ENCODE measurements at regions not wholly inside any gene's neighbourhood (a gene's known extent, or its start where the extent isn't known, plus 50 kb on each side); places are given as distances from the start of the nearest gene placed in this dataset.

DNA sequence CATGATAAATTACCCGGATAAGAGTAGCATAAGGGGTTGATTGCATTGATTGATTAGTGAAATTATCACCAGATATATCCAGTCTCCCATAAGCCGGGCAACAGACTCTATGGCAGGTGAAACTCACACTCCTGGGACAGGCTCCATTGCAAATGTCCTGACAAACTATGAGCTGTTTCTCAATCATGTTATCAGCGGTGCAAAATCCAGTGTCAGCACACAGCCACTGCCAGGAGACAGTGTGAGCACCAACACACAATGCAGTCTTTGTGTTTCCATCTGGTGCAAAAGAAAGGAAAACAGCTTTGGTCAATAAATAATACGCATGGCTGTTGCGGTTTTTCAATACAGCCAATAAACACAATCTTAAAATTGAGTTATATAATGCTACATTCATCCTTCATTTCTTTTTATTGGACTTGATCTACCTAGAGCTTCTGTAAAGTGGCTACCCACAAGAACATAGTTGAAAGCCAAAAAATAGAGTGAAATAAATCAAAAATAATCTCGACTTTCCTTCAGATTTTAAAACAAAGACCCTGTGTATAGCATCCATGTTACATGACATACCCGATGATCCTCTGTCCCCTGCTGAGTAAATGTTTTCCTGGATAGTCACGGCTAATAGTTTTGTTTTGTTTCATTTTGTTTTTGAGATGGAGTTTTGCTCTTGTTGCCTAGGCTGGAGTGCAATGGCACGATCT lies 64.3 kb upstream of the AFDN start:
- H3K36me3 ChIP-seq (ENCODE audit: insufficient read depth, low read length), result no peaks in the 10 kb centered on the region
- no peak overlapping the region for H3K27ac ChIP-seq (ENCODE audit: low read depth, low read length)
- H3K9ac ChIP-seq (ENCODE audit: low read depth, low read length), result no peak overlapping the region
- no peaks in the 10 kb centered on the region for H3K9me3 ChIP-seq (ENCODE audit: insufficient read depth, low read depth, low read length)
- H3K27me3 ChIP-seq (ENCODE audit: insufficient read depth, low read length), result peaks cover 2% of the 10 kb centered on the region; the same call in 1 of the 2 replicates
- no peaks in the 10 kb centered on the region for H3K4me1 ChIP-seq (ENCODE audit: insufficient read depth, low read length)
- 95% methylated on average over 7 of the region's 9 CpGs for WGBS
- no peak overlapping the region for H3K4me3 ChIP-seq (ENCODE audit: low read length)

DNA sequence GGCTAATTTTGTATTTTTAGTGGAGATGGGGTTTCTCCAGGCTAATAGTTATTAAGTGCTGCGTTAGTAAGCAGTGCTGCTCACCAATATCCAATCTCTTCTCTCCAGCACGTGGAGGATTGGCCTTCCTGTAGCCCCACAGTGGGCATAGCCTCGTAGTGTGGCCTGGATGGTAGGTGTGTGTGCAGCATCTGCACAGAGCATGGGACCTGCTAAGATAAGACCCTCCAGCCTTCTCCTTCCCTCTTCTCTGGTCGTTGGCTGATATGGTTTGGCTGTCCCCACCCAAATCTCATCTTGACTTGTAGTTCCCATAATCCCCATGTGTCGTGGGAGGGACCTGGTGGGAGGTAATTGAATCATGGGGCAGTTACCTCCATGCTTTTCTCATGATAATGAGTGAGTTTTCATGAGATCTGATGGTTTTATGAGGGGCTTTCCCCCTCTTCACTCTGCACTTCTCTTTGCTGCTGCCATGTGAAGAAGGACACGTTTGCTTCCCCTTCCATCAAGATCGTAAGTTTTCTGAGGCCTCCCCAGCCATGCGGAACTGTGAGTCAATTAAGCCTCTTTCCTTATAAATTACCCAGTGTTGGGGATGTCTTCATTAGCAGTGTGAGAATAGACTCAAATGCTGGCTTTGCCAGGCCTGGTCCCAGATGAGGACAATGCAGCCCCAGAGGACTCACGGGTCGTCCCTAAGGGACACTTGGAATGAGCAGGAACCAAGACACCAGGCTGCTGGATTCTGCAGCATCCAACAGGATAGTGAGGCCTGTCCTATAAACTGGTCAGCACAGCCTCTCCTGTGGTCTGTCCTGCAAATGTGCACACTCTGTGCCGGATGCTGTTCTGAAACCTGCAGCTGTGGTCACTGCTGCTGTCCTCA lies 63.4 kb upstream of the AFDN start:
- Histone ChIP-seq H3K36me3 (ENCODE audit: insufficient read depth, low read length) (no peaks in the 10 kb centered on the region), H3K27me3 (ENCODE audit: insufficient read depth, low read length) (peaks cover 2% of the 10 kb centered on the region; the same call in 1 of the 2 replicates), H3K9me3 (ENCODE audit: insufficient read depth, low read depth, low read length) (no peaks in the 10 kb centered on the region), H3K4me1 (ENCODE audit: insufficient read depth, low read length) (no peaks in the 10 kb centered on the region), H3K9ac (ENCODE audit: low read depth, low read length) (no peak overlapping the region), H3K4me3 (ENCODE audit: low read length) (no peak overlapping the region), H3K27ac (ENCODE audit: low read depth, low read length) (no peak overlapping the region)
- WGBS, result 94% methylated on average over 8 of the region's 11 CpGs

DNA sequence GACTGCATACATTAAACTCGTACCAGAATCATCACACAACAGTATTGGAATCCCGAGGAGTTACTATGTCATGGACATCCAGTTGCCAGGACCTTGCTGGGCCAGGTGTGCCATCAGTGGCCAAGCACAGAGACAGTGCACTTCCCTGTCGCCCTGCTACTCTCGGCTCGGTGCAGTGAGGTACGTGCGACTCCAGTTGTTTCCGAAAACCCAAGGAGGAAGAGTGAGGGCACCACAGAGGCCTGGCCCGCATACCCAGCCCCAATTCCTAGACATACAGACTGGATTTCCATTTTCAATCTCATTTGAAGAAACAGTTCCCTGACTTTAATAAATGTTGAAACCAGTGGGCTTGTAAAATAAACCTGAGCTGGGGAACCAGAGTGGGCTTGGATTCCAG lies 62.5 kb upstream of the AFDN start:
- Histone ChIP-seq H3K27me3 (ENCODE audit: insufficient read depth, low read length) (peaks cover 2% of the 10 kb centered on the region; the same call in 1 of the 2 replicates), H3K9me3 (ENCODE audit: insufficient read depth, low read depth, low read length) (no peaks in the 10 kb centered on the region), H3K9ac (ENCODE audit: low read depth, low read length) (no peak overlapping the region), H3K27ac (ENCODE audit: low read depth, low read length) (no peak overlapping the region), H3K36me3 (ENCODE audit: insufficient read depth, low read length) (no peaks in the 10 kb centered on the region), H3K4me3 (ENCODE audit: low read length) (no peak overlapping the region), H3K4me1 (ENCODE audit: insufficient read depth, low read length) (no peaks in the 10 kb centered on the region)
- WGBS, result 92% methylated on average over 9 of the region's 9 CpGs

DNA sequence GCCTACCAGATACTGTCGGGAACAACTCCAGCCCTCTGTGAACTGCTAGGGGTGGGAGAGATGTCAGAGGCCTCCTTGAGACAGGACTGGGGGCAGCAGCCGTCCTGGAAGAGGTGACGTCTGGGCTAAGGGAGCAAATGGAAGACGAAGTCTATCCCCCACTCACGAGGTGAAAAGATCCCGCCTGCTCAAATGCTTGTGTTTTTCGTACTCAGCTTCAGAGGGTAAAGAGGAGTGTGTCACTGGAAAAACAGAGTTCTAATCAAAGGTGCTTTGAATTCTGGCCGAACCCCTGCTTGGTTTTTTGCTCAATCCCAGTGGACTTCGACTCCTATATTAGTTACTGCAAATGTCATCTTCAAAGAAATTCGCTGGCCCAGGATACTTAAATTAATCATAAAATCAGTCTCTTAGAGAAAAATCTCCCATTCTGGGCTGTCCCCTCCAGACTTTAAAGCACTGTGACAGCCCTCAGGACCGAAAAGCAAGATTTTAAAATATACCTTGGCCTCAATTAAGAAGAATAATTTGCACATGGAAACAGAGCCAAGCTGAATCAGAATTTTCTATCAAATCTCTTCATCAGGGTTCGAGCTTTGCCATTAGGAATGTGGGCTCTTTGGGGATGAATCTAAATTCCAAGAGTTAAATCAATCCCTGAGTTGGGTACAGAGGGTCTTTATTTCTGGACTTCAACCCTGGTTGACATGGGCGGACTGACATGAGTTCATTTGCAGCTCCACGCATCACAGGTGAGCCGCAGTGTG lies 61.8 kb upstream of the AFDN start:
- H3K9me3 ChIP-seq (ENCODE audit: insufficient read depth, low read depth, low read length), result no peaks in the 10 kb centered on the region
- H3K9ac ChIP-seq (ENCODE audit: low read depth, low read length), result no peak overlapping the region
- no peaks in the 10 kb centered on the region for H3K4me1 ChIP-seq (ENCODE audit: insufficient read depth, low read length)
- H3K36me3 ChIP-seq (ENCODE audit: insufficient read depth, low read length), result no peaks in the 10 kb centered on the region
- H3K27ac ChIP-seq (ENCODE audit: low read depth, low read length), result no peak overlapping the region
- 90% methylated on average over 15 of the region's 15 CpGs for WGBS
- H3K27me3 ChIP-seq (ENCODE audit: insufficient read depth, low read length), result peaks cover 2% of the 10 kb centered on the region; the same call in 1 of the 2 replicates
- H3K4me3 ChIP-seq (ENCODE audit: low read length), result no peak overlapping the region

DNA sequence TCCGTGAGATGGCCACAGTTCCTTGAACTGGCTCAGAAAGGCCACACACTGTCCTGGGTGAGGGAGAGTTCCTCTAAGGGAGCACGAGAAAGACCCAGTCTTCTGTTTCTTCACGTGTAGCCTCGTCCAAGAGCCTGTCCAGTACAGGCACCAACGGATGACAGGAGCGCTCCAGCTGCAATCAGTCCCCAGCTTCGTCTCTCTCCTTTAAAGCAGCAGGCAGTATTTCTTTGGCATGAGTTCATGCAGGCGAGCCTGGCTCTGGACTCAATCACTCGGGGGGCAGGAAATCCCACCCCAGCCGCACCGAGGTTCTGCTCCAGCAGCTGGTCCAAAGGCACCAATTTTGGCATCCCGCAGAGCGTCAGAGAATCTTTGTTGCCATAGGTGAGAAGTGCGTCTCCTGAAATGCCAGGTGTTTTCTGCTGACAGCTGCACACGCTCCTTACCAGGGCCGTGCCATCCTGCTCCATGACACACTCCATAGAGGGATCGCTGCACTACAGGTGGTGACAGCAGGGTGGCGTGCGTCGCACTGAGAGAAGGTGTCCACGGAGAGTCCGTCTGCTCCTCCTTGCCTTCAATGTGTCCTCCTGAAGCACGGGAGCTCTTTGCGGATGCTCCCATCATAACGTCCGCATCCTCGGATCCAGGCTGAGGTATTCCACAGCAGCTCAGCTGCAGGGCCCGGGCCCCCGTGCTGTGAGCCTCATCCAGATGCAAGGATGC lies 59.6 kb upstream of the AFDN start:
- no peak overlapping the region for H3K27ac ChIP-seq (ENCODE audit: low read depth, low read length)
- H3K27me3 ChIP-seq (ENCODE audit: insufficient read depth, low read length), result peaks cover 2% of the 10 kb centered on the region; the same call in 1 of the 2 replicates
- H3K4me3 ChIP-seq (ENCODE audit: low read length), result no peak overlapping the region
- no peaks in the 10 kb centered on the region for H3K9me3 ChIP-seq (ENCODE audit: insufficient read depth, low read depth, low read length)
- no peaks in the 10 kb centered on the region for H3K36me3 ChIP-seq (ENCODE audit: insufficient read depth, low read length)
- H3K4me1 ChIP-seq (ENCODE audit: insufficient read depth, low read length), result no peaks in the 10 kb centered on the region
- no peak overlapping the region for H3K9ac ChIP-seq (ENCODE audit: low read depth, low read length)
- 96% methylated on average over 29 of the region's 29 CpGs for WGBS

DNA sequence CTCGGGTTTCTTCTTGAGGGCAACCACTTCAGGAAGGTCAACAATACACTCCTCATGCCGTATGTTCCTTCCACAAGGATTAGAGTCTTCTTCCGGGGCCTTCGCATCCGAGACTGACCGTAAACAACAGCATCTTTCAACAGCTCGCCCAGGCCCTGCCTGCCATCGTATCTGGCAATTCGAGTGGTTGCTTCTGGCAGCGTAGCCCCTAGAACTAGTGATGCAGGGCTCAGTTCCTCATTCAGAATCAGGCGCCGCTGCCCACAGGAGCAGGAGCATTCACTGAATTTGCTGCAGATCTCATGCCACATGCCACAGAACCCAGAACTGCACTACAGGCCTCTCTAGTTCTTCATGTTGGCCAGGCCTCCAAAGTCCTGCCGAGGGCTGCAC lies 59.0 kb upstream of the AFDN start:
- H3K27ac ChIP-seq (ENCODE audit: low read depth, low read length), result no peak overlapping the region
- H3K9me3 ChIP-seq (ENCODE audit: insufficient read depth, low read depth, low read length), result no peaks in the 10 kb centered on the region
- H3K9ac ChIP-seq (ENCODE audit: low read depth, low read length), result no peak overlapping the region
- H3K27me3 ChIP-seq (ENCODE audit: insufficient read depth, low read length), result peaks cover 2% of the 10 kb centered on the region; the same call in 1 of the 2 replicates
- 95% methylated on average over 13 of the region's 13 CpGs for WGBS
- H3K4me3 ChIP-seq (ENCODE audit: low read length), result no peak overlapping the region
- H3K4me1 ChIP-seq (ENCODE audit: insufficient read depth, low read length), result no peaks in the 10 kb centered on the region
- H3K36me3 ChIP-seq (ENCODE audit: insufficient read depth, low read length), result no peaks in the 10 kb centered on the region

DNA sequence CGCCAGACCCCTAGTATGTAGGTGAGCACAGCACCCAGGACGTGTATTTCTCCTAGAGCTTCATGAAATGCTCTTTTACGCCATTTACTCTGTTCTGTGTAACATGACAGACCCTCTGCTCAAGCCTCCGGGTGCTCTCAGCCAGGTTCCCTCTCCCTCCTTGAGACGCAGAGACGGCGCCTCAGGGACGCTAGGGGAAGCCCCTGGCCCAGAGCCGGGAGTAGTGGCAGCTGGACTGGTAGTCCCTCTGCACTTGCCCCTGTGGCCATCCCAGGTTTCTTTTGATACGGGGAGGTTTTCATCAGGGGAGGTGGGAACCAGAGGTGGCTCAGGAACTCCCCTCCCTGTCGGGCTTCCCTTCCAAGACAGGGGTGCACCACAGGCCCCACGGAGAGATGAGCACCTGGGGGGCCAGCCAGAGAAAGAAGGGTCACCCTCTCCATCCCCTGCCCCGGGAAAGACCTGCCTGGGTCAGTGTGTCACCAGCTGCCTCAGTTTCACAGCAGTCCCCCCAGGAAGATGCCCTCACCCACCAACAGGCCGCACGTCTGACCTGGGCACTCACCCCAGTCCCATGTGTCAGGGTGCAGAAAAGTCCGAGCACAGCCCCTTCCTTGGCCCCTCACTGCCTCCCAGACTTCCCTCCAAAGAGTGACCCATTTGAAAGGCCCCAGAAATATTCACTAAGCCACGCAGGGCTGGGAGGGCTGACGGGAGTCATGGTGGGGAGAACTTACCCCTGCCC lies 58.1 kb upstream of the AFDN start:
- Histone ChIP-seq H3K9ac (ENCODE audit: low read depth, low read length) (no peak overlapping the region), H3K4me3 (ENCODE audit: low read length) (no peak overlapping the region), H3K4me1 (ENCODE audit: insufficient read depth, low read length) (no peaks in the 10 kb centered on the region), H3K27me3 (ENCODE audit: insufficient read depth, low read length) (peaks cover 2% of the 10 kb centered on the region; the same call in 1 of the 2 replicates), H3K27ac (ENCODE audit: low read depth, low read length) (no peak overlapping the region), H3K36me3 (ENCODE audit: insufficient read depth, low read length) (no peaks in the 10 kb centered on the region), H3K9me3 (ENCODE audit: insufficient read depth, low read depth, low read length) (no peaks in the 10 kb centered on the region)
- WGBS, result 94% methylated on average over 18 of the region's 18 CpGs

DNA sequence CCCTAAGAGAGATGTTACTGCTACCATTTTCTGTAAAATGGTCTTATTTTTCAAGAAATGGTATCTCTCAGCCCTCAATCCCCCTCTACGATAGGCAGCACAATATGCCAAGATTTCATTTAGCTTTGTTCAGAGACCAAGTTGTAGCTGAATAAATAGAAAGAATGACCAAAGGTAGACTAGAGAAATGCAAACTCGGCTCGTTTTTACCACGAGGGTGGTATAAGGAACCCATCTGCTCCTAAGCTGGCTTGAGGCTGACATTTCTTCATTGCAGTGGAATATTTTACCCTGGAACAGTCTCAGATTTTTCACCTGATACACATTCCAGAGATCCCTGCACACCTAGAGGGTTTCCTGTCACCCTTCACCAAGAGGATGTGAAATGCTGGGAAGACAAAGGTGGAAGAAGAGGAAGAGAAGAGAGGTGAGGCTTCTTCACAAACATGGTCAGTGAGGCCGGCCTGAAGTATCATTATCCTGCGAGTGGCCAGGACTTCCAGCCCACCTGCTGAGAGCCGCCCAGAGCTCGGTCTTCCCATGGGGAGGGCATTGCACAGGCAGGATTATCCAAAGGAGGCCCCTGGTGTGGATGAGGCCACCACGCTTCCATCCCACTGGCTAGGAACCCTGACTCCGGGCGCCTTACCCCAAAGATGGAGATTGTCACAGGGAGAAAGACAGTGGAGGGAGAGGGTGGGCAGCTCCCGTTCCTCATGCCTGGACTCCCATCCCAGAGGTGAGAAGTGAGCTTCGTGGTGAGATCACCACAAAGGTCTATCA lies 57.1 kb upstream of the AFDN start:
- H3K27ac ChIP-seq (ENCODE audit: low read depth, low read length), result no peak overlapping the region
- no peak overlapping the region for H3K9ac ChIP-seq (ENCODE audit: low read depth, low read length)
- 95% methylated on average over 12 of the region's 13 CpGs for WGBS

DNA sequence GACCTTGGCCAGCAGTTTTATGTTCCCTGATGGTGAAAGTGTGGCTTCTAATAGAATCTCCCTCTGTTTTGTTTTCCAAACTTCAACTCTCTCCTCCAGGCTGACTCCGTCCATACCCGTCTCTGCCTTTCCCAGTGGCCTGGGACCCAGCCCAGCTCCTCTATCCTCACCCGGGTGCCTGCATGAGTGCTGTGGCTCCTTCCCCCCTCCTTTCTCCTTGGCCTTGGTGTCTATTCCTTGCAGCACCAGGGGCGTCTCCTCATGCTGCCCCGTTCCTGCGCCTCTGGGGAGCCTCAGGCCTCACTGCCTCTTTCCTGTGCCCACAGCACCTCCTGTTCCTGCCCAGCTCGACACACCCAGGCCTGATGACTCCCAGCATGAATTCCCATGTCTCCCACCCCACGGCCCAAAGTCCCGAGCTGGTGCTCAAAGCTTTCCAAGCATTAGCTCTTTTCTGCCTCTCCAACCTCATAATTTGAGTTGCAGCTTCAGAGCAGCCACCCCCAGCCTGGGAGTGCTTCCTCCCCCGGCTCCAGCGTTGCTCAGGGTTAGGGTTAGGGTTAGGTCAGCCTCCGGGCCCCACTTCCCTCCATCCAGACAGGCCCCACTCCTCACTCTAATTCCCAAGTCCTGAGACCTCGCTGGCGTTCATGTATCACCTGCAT lies 56.3 kb upstream of the AFDN start:
- WGBS, result 93% methylated on average over 14 of the region's 14 CpGs
- H3K9me3 ChIP-seq (ENCODE audit: insufficient read depth, low read depth, low read length), result no peaks in the 10 kb centered on the region
- no peak overlapping the region for H3K27ac ChIP-seq (ENCODE audit: low read depth, low read length)
- H3K4me3 ChIP-seq (ENCODE audit: low read length), result no peak overlapping the region
- H3K27me3 ChIP-seq (ENCODE audit: insufficient read depth, low read length), result peaks cover 2% of the 10 kb centered on the region; the same call in 1 of the 2 replicates
- no peak overlapping the region for H3K9ac ChIP-seq (ENCODE audit: low read depth, low read length)
- H3K36me3 ChIP-seq (ENCODE audit: insufficient read depth, low read length), result no peaks in the 10 kb centered on the region
- H3K4me1 ChIP-seq (ENCODE audit: insufficient read depth, low read length), result no peaks in the 10 kb centered on the region

More for the DNA sequence above, 57.1 kb upstream of the AFDN start:
- Histone ChIP-seq H3K9me3 (ENCODE audit: insufficient read depth, low read depth, low read length) (no peaks in the 10 kb centered on the region), H3K4me1 (ENCODE audit: insufficient read depth, low read length) (no peaks in the 10 kb centered on the region), H3K27me3 (ENCODE audit: insufficient read depth, low read length) (peaks cover 2% of the 10 kb centered on the region; the same call in 1 of the 2 replicates), H3K4me3 (ENCODE audit: low read length) (no peak overlapping the region), H3K36me3 (ENCODE audit: insufficient read depth, low read length) (no peaks in the 10 kb centered on the region)

Measured in HUES64 (cell line).